B cell (primary cell): ENCODE measurements at regions not wholly inside any gene's neighbourhood (a gene's known extent, or its start where the extent isn't known, plus 50 kb on each side); places are given as distances from the start of the nearest gene placed in this dataset.

Experiments
- ATAC-seq: fragments of 200-7000 bp; cut with Tn5 transposase; one replicate; pipeline ENCODE4 v1.10.0; 2021; ENCODE audit warnings: low read depth, mild to moderate bottlenecking, moderate number of reproducible peaks, moderate library complexity
- CTCF ChIA-PET: fragments of 350-600 bp; sonication (Branson Sonifier 250); formaldehyde crosslinking; loops from one replicate; lab custom pipeline; 2021; ENCODE audit warnings: antibody characterized with exemption, inconsistent platforms; lab: Charles Lee
- POLR2A ChIA-PET: fragments of 350-600 bp; sonication (Branson Sonifier 250); formaldehyde crosslinking; loops from one replicate; lab custom pipeline; 2021; ENCODE audit warnings: antibody characterized with exemption; lab: Charles Lee
- DNase-seq: peaks from one replicate; pipeline ENCODE4 v3.0.0; 2013
- H2AFZ ChIP-seq: 2 replicates; pipeline ENCODE4 v1.6.1; 2012; ENCODE audit warnings: mild to moderate bottlenecking, low read depth, low read length; ENCODE audit not compliant: insufficient read depth, poor library complexity, severe bottlenecking
- H3K27ac ChIP-seq, 2 donors: 1 replicate in 1 of 2; 2 replicates in 1 of 2; pipeline ENCODE4 v1.5.1; 2012 to 2013; ENCODE audit warnings: low read length in 2 of 2, mild to moderate bottlenecking in 2 of 2, moderate library complexity in 1 of 2
- H3K27me3 ChIP-seq, 4 experiments: fragments of 200-600 bp in 1 of 4; sonication (generic) in 1 of 4; replicated peaks in 1 of 4; 1 replicate in 2 of 4; 2 replicates in 2 of 4; pipeline versions ENCODE4 v1.6.1 to v1.7.0; 2013 to 2016; ENCODE audit warnings: low read length in 3 of 4, mild to moderate bottlenecking in 2 of 4, mixed read lengths in 1 of 4, moderate library complexity in 1 of 4; ENCODE audit not compliant: insufficient read depth in 4 of 4, control insufficient read depth in 3 of 4; ENCODE audit errors: control extremely low read depth in 1 of 4
- H3K36me3 ChIP-seq, 2 experiments: replicated peaks in 1 of 2; 1 replicate in 1 of 2; 2 replicates in 1 of 2; pipeline versions ENCODE4 v1.6.1 to v1.7.1; 2013; ENCODE audit warnings: low read length in 1 of 2; ENCODE audit not compliant: insufficient read depth in 2 of 2, control insufficient read depth in 1 of 2; ENCODE audit errors: control extremely low read depth in 1 of 2, extremely low read depth in 1 of 2
- H3K4me1 ChIP-seq, 2 donors: fragments of 200-600 bp in 1 of 2; sonication (generic) in 1 of 2; 1 replicate in 1 of 2; 2 replicates in 1 of 2; pipeline versions ENCODE4 v1.5.1 to v1.6.1; 2013 to 2017; ENCODE audit warnings: low read length in 2 of 2; ENCODE audit not compliant: control insufficient read depth in 2 of 2, insufficient read depth in 2 of 2
- H3K4me2 ChIP-seq: replicated peaks from 2 replicates; pipeline ENCODE3; 2012; ENCODE audit warnings: mild to moderate bottlenecking, low read depth, low read length; ENCODE audit not compliant: poor library complexity, severe bottlenecking
- H3K4me3 ChIP-seq, 5 experiments: fragments of 200-600 bp in 1 of 5; sonication (generic) in 1 of 5; 1 replicate in 3 of 5; 2 replicates in 2 of 5; pipeline versions ENCODE4 v1.5.1 to v1.7.0; 2011 to 2016; ENCODE audit warnings: low read length in 4 of 5, mild to moderate bottlenecking in 4 of 5, low read depth in 2 of 5, control low read depth in 1 of 5, moderate library complexity in 1 of 5; ENCODE audit not compliant: insufficient read depth in 1 of 5; ENCODE audit errors: control extremely low read depth in 1 of 5, extremely low read depth in 1 of 5
- H3K79me2 ChIP-seq: fragments of 200-600 bp; sonication (generic); one replicate; pipeline ENCODE4 v1.6.0; 2016; ENCODE audit warnings: low read length; ENCODE audit not compliant: control insufficient read depth, insufficient read depth
- H3K9ac ChIP-seq: fragments of 200-600 bp; sonication (generic); 2 replicates; pipeline ENCODE4 v1.6.1; 2017; ENCODE audit warnings: mild to moderate bottlenecking, low read length, moderate library complexity
- H3K9me3 ChIP-seq, 3 donors: one replicate each; pipeline versions ENCODE4 v1.6.1 to v1.7.1; 2013; ENCODE audit warnings: low read length in 2 of 3; ENCODE audit not compliant: control insufficient read depth in 2 of 3, insufficient read depth in 1 of 3; ENCODE audit errors: control extremely low read depth in 1 of 3
- H4K20me1 ChIP-seq: 2 replicates; pipeline ENCODE4 v1.6.0; 2012; ENCODE audit warnings: mild to moderate bottlenecking, low read length; ENCODE audit not compliant: insufficient read depth, control insufficient read depth, poor library complexity, severe bottlenecking
- H3K27ac Mint-ChIP-seq: one replicate; pipeline ENCODE4 v1.8.0; 2021; ENCODE audit warnings: mixed read lengths
- H3K27me3 Mint-ChIP-seq: one replicate; pipeline ENCODE4 v1.8.0; 2021; ENCODE audit warnings: mixed read lengths
- H3K4me1 Mint-ChIP-seq: one replicate; pipeline ENCODE4 v1.8.0; 2021; ENCODE audit warnings: mixed read lengths
- H3K4me3 Mint-ChIP-seq: one replicate; pipeline ENCODE4 v1.8.0; 2021; ENCODE audit warnings: mixed read lengths
- H3K9me3 Mint-ChIP-seq: one replicate; pipeline ENCODE4 v1.8.0; 2022; ENCODE audit warnings: mixed read lengths; ENCODE audit not compliant: insufficient read depth
- EZH2 ChIP-seq: IDR thresholded peaks from 2 replicates; pipeline ENCODE4 v1.6.1; 2012; ENCODE audit warnings: borderline replicate concordance, low read depth, mild to moderate bottlenecking, moderate library complexity, low read length; ENCODE audit not compliant: insufficient read depth, poor library complexity, severe bottlenecking
- WGBS: methylation state at CpG from one replicate; pipeline ENCODE4 v1.1.5; 2013; ENCODE audit warnings: missing lambda C conversion rate; ENCODE audit not compliant: insufficient coverage; 5-methylcytosine and 5-hydroxymethylcytosine counted together
- intact Hi-C: fragments of 100-400 bp; cut with micrococcal nuclease; formaldehyde crosslinking; loops from one replicate; pipeline ENCODE4 v1.10.0; 2022
- TF ChIP-seq, protein P1 (sequence below): fragments of 200-600 bp; IDR thresholded peaks from one replicate; pipeline ENCODE4 v1.8.0; 2022; ENCODE audit warnings: antibody characterized with exemption, mild to moderate bottlenecking

DNA sequence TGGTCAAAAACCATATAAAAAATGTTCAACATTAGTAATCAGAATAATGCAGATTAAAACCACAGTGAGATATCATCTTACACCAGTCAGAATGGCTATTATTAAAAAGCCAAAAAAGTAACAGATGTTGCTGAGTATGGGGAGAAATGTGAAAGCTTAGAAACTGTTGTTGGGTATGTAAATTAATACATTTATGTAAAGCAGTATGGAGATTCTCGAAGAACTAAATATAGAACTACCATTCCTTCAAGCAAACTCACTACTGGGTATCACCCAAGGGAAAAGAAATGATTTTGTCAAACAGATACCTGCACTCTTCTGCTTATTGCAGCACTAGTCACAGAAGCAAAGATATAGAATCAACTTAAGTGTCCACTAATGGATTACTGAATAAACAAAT lies 576.4 kb upstream of the EPHA5 start:
- ChIA-PET CTCF (no interaction called here), POLR2A (no interaction called here)

DNA sequence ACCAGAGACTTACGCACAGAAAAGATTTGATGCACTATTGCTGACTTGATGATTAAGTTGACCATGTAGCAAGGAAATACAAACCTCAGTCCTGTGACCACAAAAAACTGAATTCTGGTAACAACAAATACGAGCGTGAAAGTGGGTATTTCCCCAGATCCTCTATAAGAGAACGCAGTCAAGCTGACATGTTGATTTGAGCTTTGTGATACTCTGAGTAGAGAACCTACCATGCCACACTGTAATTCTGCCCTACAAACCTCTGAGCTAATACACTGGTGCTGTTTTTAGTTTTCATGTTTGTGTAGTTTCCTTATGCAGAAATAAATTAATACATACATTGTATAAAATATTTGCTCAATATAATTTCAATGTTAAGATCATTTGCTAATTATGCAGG lies 565.6 kb upstream of the EPHA5 start:
- Histone ChIP-seq H3K4me2 (no peak overlapping the region), H4K20me1 (no peaks in the 10 kb centered on the region), H3K9ac (no peak overlapping the region), H3K79me2 (no peaks in the 10 kb centered on the region), H3K36me3 (no peaks in the 10 kb centered on the region), H2AFZ (no peak overlapping the region), H3K27ac (no peak overlapping the region), H3K4me1 (no peaks in the 10 kb centered on the region), H3K27me3 (no peaks in the 10 kb centered on the region), H3K9me3 (no peaks in the 10 kb centered on the region), H3K4me3 (no peak overlapping the region)
- ChIA-PET POLR2A (no interaction called here), CTCF (no interaction called here)
- ATAC-seq (no peak), DNase-seq (no peak)
- 100% methylated on average over 2 of the region's 4 CpGs for WGBS
- Mint-ChIP-seq H3K4me1 (no peaks in the 10 kb centered on the region), H3K4me3 (no peak overlapping the region), H3K27me3 (no peaks in the 10 kb centered on the region), H3K9me3 (peaks cover 4% of the 10 kb centered on the region), H3K27ac (no peak overlapping the region)
- no peak for TF ChIP-seq EZH2
- TF ChIP-seq, protein P1, sequence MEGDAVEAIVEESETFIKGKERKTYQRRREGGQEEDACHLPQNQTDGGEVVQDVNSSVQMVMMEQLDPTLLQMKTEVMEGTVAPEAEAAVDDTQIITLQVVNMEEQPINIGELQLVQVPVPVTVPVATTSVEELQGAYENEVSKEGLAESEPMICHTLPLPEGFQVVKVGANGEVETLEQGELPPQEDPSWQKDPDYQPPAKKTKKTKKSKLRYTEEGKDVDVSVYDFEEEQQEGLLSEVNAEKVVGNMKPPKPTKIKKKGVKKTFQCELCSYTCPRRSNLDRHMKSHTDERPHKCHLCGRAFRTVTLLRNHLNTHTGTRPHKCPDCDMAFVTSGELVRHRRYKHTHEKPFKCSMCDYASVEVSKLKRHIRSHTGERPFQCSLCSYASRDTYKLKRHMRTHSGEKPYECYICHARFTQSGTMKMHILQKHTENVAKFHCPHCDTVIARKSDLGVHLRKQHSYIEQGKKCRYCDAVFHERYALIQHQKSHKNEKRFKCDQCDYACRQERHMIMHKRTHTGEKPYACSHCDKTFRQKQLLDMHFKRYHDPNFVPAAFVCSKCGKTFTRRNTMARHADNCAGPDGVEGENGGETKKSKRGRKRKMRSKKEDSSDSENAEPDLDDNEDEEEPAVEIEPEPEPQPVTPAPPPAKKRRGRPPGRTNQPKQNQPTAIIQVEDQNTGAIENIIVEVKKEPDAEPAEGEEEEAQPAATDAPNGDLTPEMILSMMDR: no peak
- intact Hi-C loops: no loop called here

More for the DNA sequence above, 576.4 kb upstream of the EPHA5 start:
- H3K4me2 ChIP-seq: no peak overlapping the region
- intact Hi-C loops: no loop called here
- no peaks in the 10 kb centered on the region for H4K20me1 ChIP-seq
- no peaks in the 10 kb centered on the region for H3K4me1 ChIP-seq
- Mint-ChIP-seq H3K4me3 (no peak overlapping the region), H3K9me3 (peaks cover 10% of the 10 kb centered on the region), H3K4me1 (no peaks in the 10 kb centered on the region), H3K27me3 (no peaks in the 10 kb centered on the region), H3K27ac (no peak overlapping the region)
- DNase-seq (no peak), ATAC-seq (no peak)
- no peak overlapping the region for H3K4me3 ChIP-seq
- no CpG with 5 or more reads among the region's 1 CpG for WGBS
- H3K9ac ChIP-seq: no peak overlapping the region
- H3K9me3 ChIP-seq: no peaks in the 10 kb centered on the region
- H2AFZ ChIP-seq: no peak overlapping the region
- no peaks in the 10 kb centered on the region for H3K79me2 ChIP-seq
- H3K27me3 ChIP-seq: no peaks in the 10 kb centered on the region
- no peak overlapping the region for H3K27ac ChIP-seq
- H3K36me3 ChIP-seq: no peaks in the 10 kb centered on the region
- TF ChIP-seq, protein P1: no peak
- TF ChIP-seq EZH2: no peak
